Vagina (tissue), 2 donors: ENCODE measurements at regions not wholly inside any gene's neighbourhood (a gene's known extent, or its start where the extent isn't known, plus 50 kb on each side); places are given as distances from the start of the nearest gene placed in this dataset.

Source experiments
- DNase-seq, 2 donors: peaks; one replicate each; pipeline ENCODE4 v3.0.0-alpha.2; 2017; ENCODE audit errors: extremely low spot score in 2 of 2
- H3K27ac ChIP-seq: fragments of 200-600 bp; sonication (generic); one replicate; pipeline ENCODE4 v1.5.1; 2019
- H3K27me3 ChIP-seq: fragments of 200-600 bp; sonication (generic); one replicate; pipeline ENCODE4 v1.5.1; 2019
- H3K36me3 ChIP-seq, 2 donors: fragments of 200-600 bp; sonication (generic); one replicate each; pipeline ENCODE4 v1.5.1; 2017 to 2019
- H3K4me1 ChIP-seq: fragments of 200-600 bp; sonication (generic); one replicate; pipeline ENCODE4 v1.5.1; 2019
- H3K4me3 ChIP-seq, 2 donors: fragments of 200-600 bp; sonication (generic); 1 replicate in 1 of 2; 2 replicates in 1 of 2; pipeline ENCODE4 v1.5.1; 2016 to 2019
- H3K9me3 ChIP-seq: fragments of 200-600 bp; sonication (generic); one replicate; pipeline ENCODE4 v1.5.1; 2019
- POLR2A ChIP-seq, 2 donors: fragments of 450-650 bp; IDR thresholded peaks; one replicate each; pipeline ENCODE4 v1.6.1; 2017; ENCODE audit warnings: antibody characterized with exemption in 2 of 2, mild to moderate bottlenecking in 2 of 2, moderate library complexity in 2 of 2
- POLR2AphosphoS5 ChIP-seq, 2 donors: sonication (generic); formaldehyde crosslinking; IDR thresholded peaks; one replicate each; pipeline ENCODE4 v1.9.0; 2017; ENCODE audit warnings: antibody characterized with exemption in 2 of 2, mild to moderate bottlenecking in 2 of 2, low read depth in 1 of 2; ENCODE audit not compliant: insufficient read depth in 1 of 2
- intact Hi-C: fragments of 100-400 bp; cut with DNase I; formaldehyde crosslinking; loops from one replicate; pipeline ENCODE4 v1.15.1; 2023
- TF ChIP-seq, protein P1 (sequence below), 3 experiments: fragments of 450-650 bp in 2 of 3; fragments of 200-600 bp in 1 of 3; sonication (generic) in 1 of 3; IDR thresholded peaks; one replicate each; pipeline ENCODE4 v1.5.1; 2017 to 2019; ENCODE audit warnings: antibody characterized with exemption in 3 of 3, mild to moderate bottlenecking in 2 of 3, moderate library complexity in 2 of 3

DNA sequence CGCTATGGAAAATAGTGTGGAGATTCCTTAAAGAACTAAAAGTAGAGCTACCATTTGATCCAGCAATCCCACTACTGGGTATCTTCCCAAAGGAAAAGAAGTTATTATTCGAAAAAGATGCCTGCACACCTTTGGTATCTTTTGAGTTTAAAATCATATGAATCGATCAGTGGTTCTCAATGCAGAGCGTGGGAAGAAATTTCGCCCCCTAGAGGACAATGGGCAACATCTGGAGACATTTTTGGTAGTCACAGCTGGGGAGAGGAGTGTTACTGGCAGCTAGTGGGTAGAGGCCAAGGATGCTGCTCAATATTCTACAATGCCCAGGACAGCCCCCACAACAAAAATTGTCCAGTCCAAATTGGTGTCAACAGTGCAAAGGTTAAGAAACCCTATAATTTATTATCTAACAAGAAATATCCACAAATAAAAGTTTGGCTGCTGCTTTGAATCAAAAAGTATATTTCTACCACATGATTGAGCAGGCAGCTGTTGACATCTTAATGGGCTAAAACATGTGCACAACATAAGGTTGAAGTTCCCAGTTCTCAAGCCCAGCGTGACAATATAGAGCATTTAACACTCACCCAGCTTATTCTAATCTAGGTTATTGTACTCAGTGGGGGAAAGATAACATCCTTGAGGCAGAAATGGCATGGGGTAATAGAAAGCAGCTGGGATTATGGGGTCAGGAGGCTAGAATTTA is 425.7 kb downstream of the LRATD1 start:
- Histone ChIP-seq H3K36me3 (no peaks in the 10 kb centered on the region), H3K4me1 (no peaks in the 10 kb centered on the region), H3K27me3 (no peaks in the 10 kb centered on the region), H3K9me3 (no peaks in the 10 kb centered on the region), H3K27ac (no peak overlapping the region), H3K4me3 (no peak overlapping the region)
- TF ChIP-seq POLR2A (IDR thresholded peaks at IDR 0.05) = no peak
- TF ChIP-seq, protein P1, sequence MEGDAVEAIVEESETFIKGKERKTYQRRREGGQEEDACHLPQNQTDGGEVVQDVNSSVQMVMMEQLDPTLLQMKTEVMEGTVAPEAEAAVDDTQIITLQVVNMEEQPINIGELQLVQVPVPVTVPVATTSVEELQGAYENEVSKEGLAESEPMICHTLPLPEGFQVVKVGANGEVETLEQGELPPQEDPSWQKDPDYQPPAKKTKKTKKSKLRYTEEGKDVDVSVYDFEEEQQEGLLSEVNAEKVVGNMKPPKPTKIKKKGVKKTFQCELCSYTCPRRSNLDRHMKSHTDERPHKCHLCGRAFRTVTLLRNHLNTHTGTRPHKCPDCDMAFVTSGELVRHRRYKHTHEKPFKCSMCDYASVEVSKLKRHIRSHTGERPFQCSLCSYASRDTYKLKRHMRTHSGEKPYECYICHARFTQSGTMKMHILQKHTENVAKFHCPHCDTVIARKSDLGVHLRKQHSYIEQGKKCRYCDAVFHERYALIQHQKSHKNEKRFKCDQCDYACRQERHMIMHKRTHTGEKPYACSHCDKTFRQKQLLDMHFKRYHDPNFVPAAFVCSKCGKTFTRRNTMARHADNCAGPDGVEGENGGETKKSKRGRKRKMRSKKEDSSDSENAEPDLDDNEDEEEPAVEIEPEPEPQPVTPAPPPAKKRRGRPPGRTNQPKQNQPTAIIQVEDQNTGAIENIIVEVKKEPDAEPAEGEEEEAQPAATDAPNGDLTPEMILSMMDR (IDR thresholded peaks at IDR 0.05) = no peak
- no peak for TF ChIP-seq POLR2AphosphoS5 (IDR thresholded peaks at IDR 0.05; ENCODE audit: insufficient read depth in 1 of 2, low read depth in 1 of 2)
- no peak for DNase-seq
- intact Hi-C loops = no loop called here

DNA sequence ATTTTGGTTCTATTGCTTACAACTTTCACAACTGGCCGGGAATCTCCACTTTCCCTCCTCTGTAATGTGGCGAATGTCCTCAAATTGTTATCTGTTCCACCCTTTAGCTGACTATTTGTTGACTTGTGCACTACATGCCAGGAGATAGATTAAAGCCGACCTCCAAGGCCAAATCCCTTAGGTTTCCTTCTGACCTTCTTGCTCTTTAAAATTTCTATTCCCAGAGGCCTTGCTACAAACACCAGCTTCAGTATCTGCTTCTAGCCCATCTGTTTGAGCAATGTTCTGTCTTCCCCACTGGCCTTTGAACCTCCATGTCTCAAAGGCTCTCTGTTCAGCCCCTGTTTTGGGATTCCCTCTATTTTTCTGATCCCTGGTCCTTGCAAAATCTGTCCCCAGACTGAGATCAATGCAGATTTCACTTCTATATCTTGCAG is 426.2 kb downstream of the LRATD1 start:
- DNase-seq = peak in 1 of 2 donors; percentile 29
- Histone ChIP-seq H3K27me3 (no peaks in the 10 kb centered on the region), H3K27ac (no peak overlapping the region), H3K4me1 (no peaks in the 10 kb centered on the region), H3K9me3 (no peaks in the 10 kb centered on the region), H3K36me3 (no peaks in the 10 kb centered on the region), H3K4me3 (no peak overlapping the region)
- TF ChIP-seq, protein P1 (IDR thresholded peaks at IDR 0.05) = no peak
- no peak for TF ChIP-seq POLR2AphosphoS5 (IDR thresholded peaks at IDR 0.05; ENCODE audit: insufficient read depth in 1 of 2, low read depth in 1 of 2)
- no peak for TF ChIP-seq POLR2A (IDR thresholded peaks at IDR 0.05)
- intact Hi-C loops = no loop called here

DNA sequence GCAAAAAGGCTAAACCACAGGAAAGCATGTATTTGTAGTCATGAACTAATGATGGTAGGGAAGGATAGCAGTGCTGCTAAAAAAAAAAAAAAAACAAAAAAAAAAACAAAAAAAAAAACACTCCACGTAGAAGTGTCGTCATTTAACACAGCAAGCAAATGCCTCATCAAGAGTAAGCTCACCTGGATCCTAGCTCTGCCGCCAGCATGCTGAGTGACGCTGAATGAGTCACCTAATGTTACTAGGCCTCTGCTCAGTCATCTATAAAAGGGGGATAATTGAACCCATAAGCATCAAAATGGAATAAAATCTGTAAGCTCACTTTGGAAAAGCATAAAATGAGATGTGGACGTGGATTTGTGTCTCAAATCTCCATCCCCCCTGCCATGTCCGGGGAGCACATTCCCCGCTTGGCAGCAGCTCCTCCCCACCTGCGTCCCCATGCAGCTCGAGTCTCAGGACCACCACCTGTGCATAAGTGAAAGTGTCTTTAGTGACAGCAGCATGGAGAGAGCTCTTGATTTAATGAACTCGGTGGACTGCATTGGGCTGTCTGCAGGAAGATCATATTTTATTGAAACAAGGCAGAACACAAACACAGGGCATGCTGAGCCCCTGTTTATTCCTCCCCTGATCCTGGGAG is 427.5 kb downstream of the LRATD1 start:
- H3K4me1 ChIP-seq = no peaks in the 10 kb centered on the region
- DNase-seq = peak in 1 of 2 donors; percentile 32
- H3K4me3 ChIP-seq = no peak overlapping the region
- intact Hi-C loops = no loop called here
- no peaks in the 10 kb centered on the region for H3K27me3 ChIP-seq
- TF ChIP-seq POLR2A (IDR thresholded peaks at IDR 0.05) (no peak), POLR2AphosphoS5 (IDR thresholded peaks at IDR 0.05; ENCODE audit: insufficient read depth in 1 of 2, low read depth in 1 of 2) (no peak)
- TF ChIP-seq, protein P1 (IDR thresholded peaks at IDR 0.05) = no peak
- H3K36me3 ChIP-seq = no peaks in the 10 kb centered on the region
- no peaks in the 10 kb centered on the region for H3K9me3 ChIP-seq
- H3K27ac ChIP-seq = no peak overlapping the region

DNA sequence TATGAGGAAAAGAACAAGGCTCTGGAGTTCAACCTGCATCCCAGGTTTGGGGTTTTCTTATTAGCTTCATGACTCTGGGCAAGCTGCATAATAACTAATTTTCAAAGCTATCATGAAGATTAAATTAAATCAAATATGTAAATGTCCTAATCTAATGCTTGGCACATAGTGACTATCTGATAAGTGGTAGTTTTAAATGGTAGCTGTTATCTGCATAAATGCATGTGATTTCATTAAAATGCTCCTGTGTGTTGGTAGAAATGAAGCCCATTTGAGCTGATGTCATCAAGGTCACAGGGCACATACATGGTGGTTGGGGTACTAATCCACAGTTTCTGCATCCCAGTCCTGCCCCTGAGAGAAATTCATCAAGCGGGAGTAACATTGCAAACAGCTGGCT is 428.8 kb downstream of the LRATD1 start:
- H3K9me3 ChIP-seq = no peaks in the 10 kb centered on the region
- no peak overlapping the region for H3K4me3 ChIP-seq
- no peaks in the 10 kb centered on the region for H3K4me1 ChIP-seq
- no peaks in the 10 kb centered on the region for H3K27me3 ChIP-seq
- no peak overlapping the region for H3K27ac ChIP-seq
- intact Hi-C loops = no loop called here
- TF ChIP-seq POLR2AphosphoS5 (IDR thresholded peaks at IDR 0.05; ENCODE audit: insufficient read depth in 1 of 2, low read depth in 1 of 2) = no peak
- no peak for TF ChIP-seq POLR2A (IDR thresholded peaks at IDR 0.05)
- TF ChIP-seq, protein P1 (IDR thresholded peaks at IDR 0.05) = no peak
- no peaks in the 10 kb centered on the region for H3K36me3 ChIP-seq
- no peak for DNase-seq

DNA sequence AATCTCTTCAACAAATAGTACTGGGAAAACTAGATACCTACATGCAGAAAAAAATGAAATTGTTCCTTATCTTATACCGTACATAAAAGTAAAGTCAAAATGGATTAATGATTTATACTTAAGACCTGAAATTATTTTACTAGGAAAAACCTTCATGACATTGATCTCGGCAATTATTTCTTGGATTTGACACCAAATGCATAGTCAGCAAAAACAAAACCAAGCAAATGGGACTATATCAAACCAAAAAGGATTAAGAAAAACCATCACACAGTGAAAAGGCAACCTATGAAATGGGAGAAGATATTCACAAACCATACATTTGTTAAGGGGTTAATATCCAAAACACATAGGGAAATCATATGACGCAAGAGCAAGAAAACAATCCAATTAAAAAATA is 433.6 kb downstream of the LRATD1 start:
- no peak for DNase-seq
- H3K27ac ChIP-seq = no peak overlapping the region
- no peaks in the 10 kb centered on the region for H3K36me3 ChIP-seq
- intact Hi-C loops = no loop called here
- H3K4me1 ChIP-seq = no peaks in the 10 kb centered on the region
- no peak for TF ChIP-seq POLR2AphosphoS5 (IDR thresholded peaks at IDR 0.05; ENCODE audit: insufficient read depth in 1 of 2, low read depth in 1 of 2)
- TF ChIP-seq, protein P1 (IDR thresholded peaks at IDR 0.05) = no peak
- TF ChIP-seq POLR2A (IDR thresholded peaks at IDR 0.05) = no peak
- H3K4me3 ChIP-seq = no peak overlapping the region
- no peaks in the 10 kb centered on the region for H3K9me3 ChIP-seq
- H3K27me3 ChIP-seq = no peaks in the 10 kb centered on the region
